Tibial artery (tissue), 4 donors: ENCODE measurements at regions not wholly inside any gene's neighbourhood (a gene's known extent, or its start where the extent isn't known, plus 50 kb on each side); places are given as distances from the start of the nearest gene placed in this dataset.

Experiments
- DNase-seq, 2 donors: peaks; one replicate each; pipeline ENCODE4 v3.0.0-alpha.2; 2019
- H3K27ac ChIP-seq, 2 donors: fragments of 200-600 bp; sonication (generic) in 1 of 2; 1 replicate in 1 of 2; 2 replicates in 1 of 2; pipeline ENCODE4 v1.5.1; 2018 to 2019; ENCODE audit warnings: mild to moderate bottlenecking in 1 of 2
- H3K27me3 ChIP-seq, 2 donors: fragments of 200-600 bp; sonication (generic) in 1 of 2; one replicate each; pipeline versions ENCODE4 v1.5.1 to v1.6.0; 2016 to 2019
- H3K36me3 ChIP-seq, 3 donors: fragments of 200-600 bp; sonication (generic) in 2 of 3; one replicate each; pipeline ENCODE4 v1.5.1; 2016 to 2019; ENCODE audit warnings: mild to moderate bottlenecking in 2 of 3
- H3K4me1 ChIP-seq, 4 donors: fragments of 200-600 bp; sonication (generic) in 2 of 4; 1 replicate in 3 of 4; 2 replicates in 1 of 4; pipeline ENCODE4 v1.5.1; 2016 to 2019
- H3K4me3 ChIP-seq, 2 donors: fragments of 200-600 bp; sonication (generic) in 1 of 2; 1 replicate in 1 of 2; 2 replicates in 1 of 2; pipeline ENCODE4 v1.5.1; 2018 to 2019; ENCODE audit warnings: mild to moderate bottlenecking in 2 of 2
- H3K9me3 ChIP-seq, 3 donors: fragments of 200-600 bp; sonication (generic) in 1 of 3; one replicate each; pipeline ENCODE4 v1.5.1; 2016 to 2019
- CTCF ChIP-seq, 2 experiments: fragments of 200-600 bp in 1 of 2; fragments of 450-650 bp in 1 of 2; IDR thresholded peaks; one replicate each; pipeline ENCODE4 v1.5.1; 2017 to 2019; ENCODE audit warnings: antibody characterized with exemption in 2 of 2, mild to moderate bottlenecking in 1 of 2, moderate library complexity in 1 of 2
- intact Hi-C: fragments of 100-400 bp; cut with DNase I; formaldehyde crosslinking; loops from one replicate; pipeline ENCODE4 v1.15.0; 2023; ENCODE audit warnings: low total_unique reads

GRCh38 chr2:147449323-147449991 is 395.4 kb upstream of the ACVR2A start:
- H3K4me3 ChIP-seq: no peak overlapping the region
- no peaks in the 10 kb centered on the region for H3K9me3 ChIP-seq
- no peak for DNase-seq
- H3K27ac ChIP-seq: no peak overlapping the region
- H3K4me1 ChIP-seq: no peaks in the 10 kb centered on the region
- no peaks in the 10 kb centered on the region for H3K36me3 ChIP-seq
- no peaks in the 10 kb centered on the region for H3K27me3 ChIP-seq
- no peak for TF ChIP-seq CTCF (IDR thresholded peaks at IDR 0.05)
- intact Hi-C loops: no loop called here

- Histone ChIP-seq H3K4me3 (no peak overlapping the region), H3K27me3 (no peaks in the 10 kb centered on the region), H3K9me3 (no peaks in the 10 kb centered on the region), H3K27ac (no peak overlapping the region), H3K4me1 (no peaks in the 10 kb centered on the region), H3K36me3 (no peaks in the 10 kb centered on the region)
- no peak for DNase-seq
- TF ChIP-seq CTCF (IDR thresholded peaks at IDR 0.05): no peak
- intact Hi-C loops: no loop called here
Measured at GRCh38 chr2:147442816-147443215, 402.0 kb upstream of the ACVR2A start.

GRCh38 chr2:147441182-147441581 is 403.6 kb upstream of the ACVR2A start:
- Histone ChIP-seq H3K9me3 (no peaks in the 10 kb centered on the region), H3K4me1 (no peaks in the 10 kb centered on the region), H3K27me3 (no peaks in the 10 kb centered on the region), H3K4me3 (no peak overlapping the region), H3K27ac (no peak overlapping the region), H3K36me3 (no peaks in the 10 kb centered on the region)
- intact Hi-C loops: no loop called here
- no peak for DNase-seq
- TF ChIP-seq CTCF (IDR thresholded peaks at IDR 0.05): no peak

GRCh38 chr2:147440734-147441133 is 404.1 kb upstream of the ACVR2A start:
- intact Hi-C loops: no loop called here
- no peak for DNase-seq
- TF ChIP-seq CTCF (IDR thresholded peaks at IDR 0.05): no peak
- Histone ChIP-seq H3K4me1 (no peaks in the 10 kb centered on the region), H3K9me3 (no peaks in the 10 kb centered on the region), H3K36me3 (no peaks in the 10 kb centered on the region), H3K27me3 (no peaks in the 10 kb centered on the region), H3K4me3 (no peak overlapping the region), H3K27ac (no peak overlapping the region)

- H3K36me3 ChIP-seq: no peaks in the 10 kb centered on the region
- no peak for TF ChIP-seq CTCF (IDR thresholded peaks at IDR 0.05)
- no peak for DNase-seq
- H3K4me1 ChIP-seq: no peaks in the 10 kb centered on the region
- H3K27me3 ChIP-seq: no peaks in the 10 kb centered on the region
- H3K9me3 ChIP-seq: no peaks in the 10 kb centered on the region
- intact Hi-C loops: no loop called here
- no peak overlapping the region for H3K27ac ChIP-seq
- no peak overlapping the region for H3K4me3 ChIP-seq
Measured at GRCh38 chr2:147439986-147440385, 404.8 kb upstream of the ACVR2A start.

- H3K4me3 ChIP-seq: no peak overlapping the region
- H3K27me3 ChIP-seq: no peaks in the 10 kb centered on the region
- intact Hi-C loops: no loop called here
- no peak for TF ChIP-seq CTCF (IDR thresholded peaks at IDR 0.05)
- no peaks in the 10 kb centered on the region for H3K36me3 ChIP-seq
- no peak overlapping the region for H3K27ac ChIP-seq
- H3K9me3 ChIP-seq: no peaks in the 10 kb centered on the region
- H3K4me1 ChIP-seq: no peaks in the 10 kb centered on the region
- no peak for DNase-seq
Measured at GRCh38 chr2:147438882-147439281, 405.9 kb upstream of the ACVR2A start.
